HL-60 (cell line): ENCODE measurements at regions not wholly inside any gene's neighbourhood (a gene's known extent, or its start where the extent isn't known, plus 50 kb on each side); places are given as distances from the start of the nearest gene placed in this dataset.
"Not testable (repeated sequence)": the region's sequence is repeated elsewhere in the genome, so short reads cannot be mapped to it uniquely, and the experiment has no call there.

Source experiments
- POLR2AphosphoS5 ChIP-seq: IDR thresholded peaks from 2 replicates; pipeline ENCODE4 v1.6.1; 2012; ENCODE audit warnings: low read depth
- TF ChIP-seq, protein P1 (sequence below): IDR thresholded peaks from one replicate; pipeline ENCODE4 v1.5.1; 2011; ENCODE audit warnings: low read length, control low read depth, inconsistent platforms; ENCODE audit not compliant: insufficient read depth

DNA sequence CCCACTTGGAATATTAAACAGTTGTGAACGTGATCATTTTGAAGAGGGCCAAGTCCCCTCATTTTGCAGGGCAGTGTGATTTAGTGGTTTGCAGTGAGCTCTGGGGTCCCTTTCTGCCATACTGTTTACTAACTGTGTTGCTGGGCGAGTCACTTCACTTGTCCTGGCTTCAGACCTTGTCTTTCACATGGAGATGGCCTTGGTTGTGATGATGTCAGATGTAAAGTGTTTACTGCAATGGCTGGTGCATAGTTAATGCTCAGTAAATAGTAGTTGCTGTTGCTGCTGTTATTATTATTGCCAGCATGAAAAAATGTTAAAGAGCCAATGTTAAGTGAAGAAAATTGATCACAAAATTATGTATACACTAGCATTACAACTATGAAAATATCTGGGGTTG, 95.4 kb upstream of the CRYM start:
- TF ChIP-seq, protein P1, sequence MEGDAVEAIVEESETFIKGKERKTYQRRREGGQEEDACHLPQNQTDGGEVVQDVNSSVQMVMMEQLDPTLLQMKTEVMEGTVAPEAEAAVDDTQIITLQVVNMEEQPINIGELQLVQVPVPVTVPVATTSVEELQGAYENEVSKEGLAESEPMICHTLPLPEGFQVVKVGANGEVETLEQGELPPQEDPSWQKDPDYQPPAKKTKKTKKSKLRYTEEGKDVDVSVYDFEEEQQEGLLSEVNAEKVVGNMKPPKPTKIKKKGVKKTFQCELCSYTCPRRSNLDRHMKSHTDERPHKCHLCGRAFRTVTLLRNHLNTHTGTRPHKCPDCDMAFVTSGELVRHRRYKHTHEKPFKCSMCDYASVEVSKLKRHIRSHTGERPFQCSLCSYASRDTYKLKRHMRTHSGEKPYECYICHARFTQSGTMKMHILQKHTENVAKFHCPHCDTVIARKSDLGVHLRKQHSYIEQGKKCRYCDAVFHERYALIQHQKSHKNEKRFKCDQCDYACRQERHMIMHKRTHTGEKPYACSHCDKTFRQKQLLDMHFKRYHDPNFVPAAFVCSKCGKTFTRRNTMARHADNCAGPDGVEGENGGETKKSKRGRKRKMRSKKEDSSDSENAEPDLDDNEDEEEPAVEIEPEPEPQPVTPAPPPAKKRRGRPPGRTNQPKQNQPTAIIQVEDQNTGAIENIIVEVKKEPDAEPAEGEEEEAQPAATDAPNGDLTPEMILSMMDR, result not testable (repeated sequence)
- not testable (repeated sequence) for TF ChIP-seq POLR2AphosphoS5
